ENCODE measurements at regions not wholly inside any gene's neighbourhood (a gene's known extent, or its start where the extent isn't known, plus 50 kb on each side); places are given as distances from the start of the nearest gene placed in this dataset.

- no peak for DNase-seq
These were observed 219.4 kb downstream of the SOD2 start for GRCh38 chr6:159473475-159474263.

DNA sequence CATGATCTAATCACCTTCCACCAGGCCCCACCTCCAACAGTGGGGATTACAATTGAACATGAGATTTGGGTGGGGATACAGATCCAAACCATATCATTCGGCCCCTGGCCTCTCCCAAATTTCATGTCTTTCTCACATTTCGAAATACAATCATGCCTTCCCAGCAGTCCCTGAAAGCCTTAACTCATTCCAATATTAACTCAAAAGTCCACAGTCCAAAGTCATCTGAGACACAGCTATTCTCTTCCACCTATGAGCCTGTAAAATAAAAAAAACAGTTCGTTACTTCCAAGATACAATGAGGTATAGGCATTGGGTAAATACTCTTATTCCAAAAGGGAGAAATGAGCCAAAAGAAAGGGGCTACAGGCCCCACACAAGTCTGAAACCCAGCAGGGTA is 222.6 kb downstream of the SOD2 start:
- no peak for DNase-seq

DNA sequence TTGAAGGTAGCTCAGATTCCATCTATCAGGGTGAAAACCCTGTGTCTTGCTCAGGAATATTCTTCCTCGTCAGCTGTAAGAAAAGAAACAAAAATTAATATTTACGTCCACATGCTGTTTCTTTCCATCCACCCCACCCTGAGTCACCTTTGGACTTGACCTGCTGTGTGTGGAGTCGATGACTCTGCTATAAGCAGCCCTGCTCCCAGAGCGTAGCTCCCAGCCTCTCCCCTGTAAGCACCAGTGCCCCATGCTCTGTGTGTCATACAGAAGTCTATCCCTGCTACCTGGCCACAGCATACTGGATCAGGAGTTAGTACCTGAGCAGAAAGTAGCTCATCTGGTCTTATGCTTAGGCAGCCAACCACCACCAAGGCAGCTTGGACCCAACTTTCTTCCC is 223.6 kb downstream of the SOD2 start:
- no peak for DNase-seq

DNA sequence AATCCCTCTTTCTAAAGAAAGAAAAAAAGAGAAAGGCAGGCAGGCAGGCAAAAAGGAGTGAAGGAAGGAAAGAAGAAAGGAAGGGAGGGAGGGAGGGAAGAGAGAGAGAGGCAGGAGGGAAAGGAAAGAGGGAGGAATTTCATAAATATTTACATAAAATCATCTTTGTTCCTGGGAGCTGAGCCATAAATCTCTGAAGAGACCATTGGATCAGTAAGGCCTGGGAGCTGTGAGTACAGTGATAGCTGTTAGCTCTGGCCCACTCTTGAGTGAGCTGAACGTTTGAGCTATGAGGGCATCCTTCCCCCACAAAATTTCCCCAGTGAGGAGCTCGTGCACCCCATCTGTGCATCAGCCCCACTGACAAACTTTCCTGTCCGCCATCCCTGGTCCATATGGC is 224.0 kb downstream of the SOD2 start:
- no peak for DNase-seq

DNA sequence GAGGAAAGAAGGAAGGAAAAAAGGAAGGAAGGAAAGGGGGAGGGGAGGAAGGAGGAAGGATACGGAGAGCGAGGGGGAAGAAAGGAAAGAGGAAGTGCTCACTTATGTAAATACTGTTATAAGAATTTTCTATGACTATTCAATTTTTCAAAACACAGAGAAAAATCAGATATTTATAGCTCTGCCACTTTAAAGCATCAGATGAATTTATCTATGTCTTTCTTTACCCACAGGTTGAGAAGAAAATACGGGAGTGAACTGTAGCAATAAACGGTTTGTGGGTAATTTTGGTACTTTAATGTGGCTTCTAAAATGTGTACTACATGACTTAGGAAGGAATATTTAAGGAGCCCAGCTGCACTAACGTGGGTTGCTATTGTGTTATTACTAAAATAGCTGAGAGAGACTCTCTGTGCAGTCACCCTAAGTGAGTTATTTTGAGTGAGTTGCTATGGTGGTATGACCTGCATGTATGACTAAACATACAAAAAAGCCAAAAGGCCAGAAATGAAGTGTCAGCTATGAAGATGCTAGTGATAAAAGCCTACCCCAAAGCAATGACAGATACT is 225.5 kb downstream of the SOD2 start:
- no peak for DNase-seq

- DNase-seq, result no peak
These were observed 226.1 kb downstream of the SOD2 start for GRCh38 chr6:159466926-159467325.

- no peak for DNase-seq
These were observed 228.2 kb downstream of the SOD2 start for GRCh38 chr6:159464816-159465215.

GRCh38 chr6:159463119-159463829 is 229.8 kb downstream of the SOD2 start:
- DNase-seq, result peak; percentile 33

GRCh38 chr6:159462431-159462830 is 230.6 kb downstream of the SOD2 start:
- no peak for DNase-seq

DNA sequence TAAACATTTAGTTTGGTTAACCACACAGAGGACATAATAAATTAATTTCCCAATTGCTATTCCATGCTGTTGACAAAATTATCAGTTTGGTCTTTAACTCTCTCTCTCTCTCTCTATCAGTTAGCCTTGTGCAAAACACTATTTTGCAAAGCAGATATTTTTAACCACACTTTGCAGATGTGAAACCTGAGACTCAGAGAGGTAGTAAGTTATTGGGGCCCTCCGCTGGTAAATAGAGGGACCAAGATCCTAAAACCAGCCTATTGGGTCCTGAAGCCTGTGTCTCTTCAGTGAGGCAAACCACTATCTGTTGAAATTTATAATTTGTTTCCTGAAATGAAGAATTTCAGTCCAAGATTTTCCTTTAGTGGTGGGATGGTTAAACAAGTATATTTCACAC is 231.0 kb downstream of the SOD2 start:
- DNase-seq, result no peak

GRCh38 chr6:159461266-159461665 is 231.8 kb downstream of the SOD2 start:
- no peak for DNase-seq

- DNase-seq, result no peak
These were observed 232.6 kb downstream of the SOD2 start for GRCh38 chr6:159460476-159460875.

DNA sequence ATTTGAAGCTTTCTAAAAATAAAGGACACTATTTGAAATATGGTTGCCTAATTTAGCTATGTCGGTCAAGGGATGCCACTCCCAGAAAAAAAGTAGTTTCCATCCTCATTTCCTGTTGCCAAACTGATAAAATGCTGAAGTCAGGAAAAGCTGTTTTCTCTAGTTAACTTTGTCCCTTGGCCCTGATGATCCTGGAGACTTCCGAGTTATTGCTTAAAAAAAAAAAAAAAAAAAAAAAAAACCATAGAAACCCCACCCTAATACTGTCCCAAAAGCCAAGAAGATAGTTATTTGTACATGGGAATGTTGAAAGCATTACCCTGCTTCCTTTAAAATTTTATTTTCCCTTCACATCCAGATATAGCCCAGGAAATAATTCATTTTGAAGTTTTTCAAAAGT is 236.7 kb downstream of the SOD2 start:
- no peak for DNase-seq

- no peak for DNase-seq
These were observed 237.3 kb downstream of the SOD2 start for GRCh38 chr6:159455700-159456274.

- DNase-seq, result no peak
These were observed 242.1 kb downstream of the SOD2 start for GRCh38 chr6:159450815-159451465.

DNA sequence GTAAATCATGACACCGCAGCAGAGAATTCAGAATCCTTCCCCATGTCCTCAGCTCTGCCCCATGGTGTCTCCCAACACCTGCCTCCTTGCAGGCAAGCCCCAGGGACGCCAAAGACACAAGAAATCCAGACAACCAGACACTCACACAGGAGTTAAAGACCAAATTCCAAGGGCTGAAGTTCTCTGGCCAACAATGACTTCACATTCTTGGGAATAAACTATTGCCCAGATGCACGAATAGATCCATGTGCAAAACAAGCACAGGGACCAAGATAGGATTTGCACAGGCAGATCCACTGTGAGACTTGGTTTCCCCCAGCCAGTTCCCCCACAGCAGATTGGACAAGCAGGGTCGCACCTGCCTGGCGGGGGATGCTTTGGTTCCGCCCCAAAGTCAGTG is 246.7 kb downstream of the SOD2 start:
- DNase-seq, result no peak

GRCh38 chr6:159445351-159445750 is 247.7 kb downstream of the SOD2 start:
- DNase-seq, result no peak

- no peak for DNase-seq
These were observed 248.8 kb downstream of the SOD2 start for GRCh38 chr6:159444056-159444760.

DNA sequence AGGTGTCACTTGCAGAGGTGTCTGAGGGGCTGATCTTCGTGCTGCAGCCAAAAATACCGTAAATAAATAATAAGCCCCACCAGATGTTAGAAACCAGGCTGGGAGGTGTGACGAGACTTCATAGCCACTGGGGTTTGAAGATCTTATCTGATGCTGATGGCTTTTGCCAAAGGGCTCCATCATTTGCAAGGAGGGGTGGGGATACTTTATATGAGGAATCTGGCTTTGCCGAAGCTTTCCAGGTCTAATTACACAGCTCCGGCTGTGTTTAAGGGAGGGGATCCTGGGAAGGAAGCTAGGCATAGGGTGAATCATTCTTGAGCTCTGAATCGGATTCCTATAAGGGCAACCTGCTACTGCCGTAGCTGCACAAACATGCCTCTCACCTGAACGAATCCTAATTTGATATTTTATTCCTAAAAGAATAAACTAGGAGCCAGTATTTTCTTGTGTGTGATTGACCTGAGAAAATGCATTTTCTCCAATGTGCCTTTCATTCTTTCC is 249.6 kb downstream of the SOD2 start:
- peak; percentile 86 for DNase-seq

DNA sequence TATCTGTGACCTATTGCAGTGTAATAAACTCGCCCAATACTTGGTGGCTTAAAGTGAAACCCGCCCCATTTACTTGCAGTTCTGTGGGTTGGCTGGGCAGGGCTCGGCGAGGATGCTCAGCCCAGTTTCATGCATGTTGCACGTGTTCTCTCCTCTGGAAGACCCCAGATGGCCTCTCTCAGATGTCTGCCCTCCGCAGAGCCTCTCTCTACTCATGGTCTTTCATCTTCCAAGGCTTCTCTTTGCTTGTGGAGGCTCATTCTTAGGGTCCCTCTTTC is 251.4 kb downstream of the SOD2 start:
- DNase-seq, result no peak

DNA sequence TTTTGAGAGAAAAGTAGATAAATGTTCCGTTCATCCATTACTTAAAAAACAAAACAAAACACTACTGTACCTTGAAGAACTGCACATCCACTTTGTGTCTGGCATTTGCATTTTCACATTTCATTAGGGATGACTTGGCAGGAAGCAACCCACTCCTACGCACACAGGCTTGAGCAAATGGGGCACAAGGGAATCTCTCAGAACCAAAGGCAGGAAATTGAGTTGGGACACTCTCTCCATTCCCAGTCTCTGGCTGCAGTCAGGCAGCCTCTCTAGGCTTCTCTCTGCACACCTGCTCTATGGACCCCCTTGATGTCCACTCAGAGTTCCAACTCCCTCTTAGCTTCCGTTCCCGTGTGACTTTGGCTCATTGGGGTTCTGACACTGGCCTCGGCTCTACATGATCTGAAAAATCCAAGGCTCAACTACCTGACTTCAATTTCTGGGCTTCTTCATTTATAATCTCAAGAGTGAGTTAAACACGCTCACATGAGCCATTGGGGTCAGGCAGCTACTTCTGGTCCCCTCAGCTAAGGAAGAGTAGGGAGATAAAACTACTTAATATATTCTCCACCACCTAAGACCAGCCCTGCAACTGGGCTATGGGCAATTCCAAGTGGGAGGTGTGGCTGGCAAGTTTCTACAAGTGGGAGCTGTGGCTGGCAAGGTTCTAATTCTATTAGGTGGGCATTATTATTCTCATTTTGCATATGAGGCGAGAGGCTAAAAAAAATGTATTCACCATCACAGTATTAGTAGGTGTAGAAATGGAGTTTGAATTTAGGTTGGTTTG is 251.9 kb downstream of the SOD2 start:
- no peak for DNase-seq

- no peak for DNase-seq
These were observed 252.7 kb downstream of the SOD2 start for GRCh38 chr6:159440349-159440748.

Measured in NCI-H2171 treated with DMSO at 0.1 percent for 48 hours (cell line).